T-helper 17 cell (primary cell): ENCODE measurements at regions not wholly inside any gene's neighbourhood (a gene's known extent, or its start where the extent isn't known, plus 50 kb on each side); places are given as distances from the start of the nearest gene placed in this dataset.
"Not testable (repeated sequence)": the region's sequence is repeated elsewhere in the genome, so short reads cannot be mapped to it uniquely, and the experiment has no call there.

Experiments
- ATAC-seq: fragments of 150-1000 bp; cut with Tn5 transposase; 2 replicates; pipeline ENCODE4 v1.10.0; 2021; ENCODE audit warnings: mild to moderate bottlenecking, moderate library complexity
- DNase-seq, 3 donors: peaks; one replicate each; pipeline versions ENCODE4 v3.0.0 to v3.0.0-alpha.2; 2020 to 2021
- H3K9me3 ChIP-seq: one replicate; pipeline ENCODE4 v1.7.0; 2013; ENCODE audit warnings: low read length, mild to moderate bottlenecking; ENCODE audit not compliant: control insufficient read depth, poor library complexity, severe bottlenecking
- H3K27ac Mint-ChIP-seq: one replicate; pipeline ENCODE4 v1.8.0; 2022; ENCODE audit warnings: mild to moderate bottlenecking, moderate library complexity, mixed read lengths
- H3K27me3 Mint-ChIP-seq: one replicate; pipeline ENCODE4 v1.8.0; 2022; ENCODE audit warnings: mixed read lengths
- H3K36me3 Mint-ChIP-seq: one replicate; pipeline ENCODE4 v1.8.0; 2022; ENCODE audit warnings: low read depth, mixed read lengths
- H3K4me1 Mint-ChIP-seq: one replicate; pipeline ENCODE4 v1.8.0; 2022; ENCODE audit warnings: mild to moderate bottlenecking, mixed read lengths
- H3K4me3 Mint-ChIP-seq: one replicate; pipeline ENCODE4 v1.8.0; 2022; ENCODE audit warnings: mild to moderate bottlenecking, moderate library complexity, mixed read lengths

DNA sequence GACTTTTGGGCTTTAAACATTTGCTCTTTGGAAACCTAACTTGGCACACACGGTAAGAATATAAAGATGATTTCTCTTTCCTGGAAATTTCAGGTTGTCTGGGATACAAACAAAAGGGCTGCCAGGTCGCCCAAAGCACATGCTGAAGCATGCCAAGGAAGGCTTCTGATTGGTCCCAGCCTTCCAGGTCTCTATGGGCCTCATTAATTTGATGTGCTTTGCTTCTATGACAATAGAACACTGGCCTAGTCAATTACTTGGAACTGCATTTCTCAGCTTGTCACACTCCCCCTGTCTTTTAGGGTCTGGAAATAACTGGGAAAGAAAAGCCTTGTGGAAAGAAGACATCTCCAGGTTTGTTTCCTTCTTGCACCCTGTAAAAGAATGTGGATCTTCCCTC lies 228.9 kb downstream of the ADCYAP1 start:
- ATAC-seq (no peak), DNase-seq (no peak)
- H3K9me3 ChIP-seq = peaks cover 2% of the 10 kb centered on the region
- Mint-ChIP-seq H3K4me3 (no peak overlapping the region), H3K27ac (no peak overlapping the region), H3K27me3 (no peaks in the 10 kb centered on the region), H3K4me1 (no peaks in the 10 kb centered on the region), H3K36me3 (no peaks in the 10 kb centered on the region)

GRCh38 chr18:1147730-1148129 lies 243.1 kb downstream of the ADCYAP1 start:
- Mint-ChIP-seq H3K27me3 (no peaks in the 10 kb centered on the region), H3K36me3 (peaks cover under 1% of the 10 kb centered on the region), H3K4me3 (no peak overlapping the region)

GRCh38 chr18:1149709-1150108 lies 245.0 kb downstream of the ADCYAP1 start:
- ATAC-seq (no peak), DNase-seq (no peak)
- Mint-ChIP-seq H3K27me3 (no peaks in the 10 kb centered on the region), H3K4me1 (no peaks in the 10 kb centered on the region), H3K4me3 (no peak overlapping the region), H3K27ac (no peak overlapping the region), H3K36me3 (no peaks in the 10 kb centered on the region)
- H3K9me3 ChIP-seq = no peaks in the 10 kb centered on the region

More at GRCh38 chr18:1147730-1148129, 243.1 kb downstream of the ADCYAP1 start:
- Mint-ChIP-seq H3K27ac (no peak overlapping the region), H3K4me1 (no peaks in the 10 kb centered on the region)
- H3K9me3 ChIP-seq = no peaks in the 10 kb centered on the region
- ATAC-seq (no peak), DNase-seq (no peak)

GRCh38 chr18:1150344-1150743 lies 245.7 kb downstream of the ADCYAP1 start:
- no peaks in the 10 kb centered on the region for H3K27me3 Mint-ChIP-seq
- no peaks in the 10 kb centered on the region for H3K9me3 ChIP-seq
- no peak overlapping the region for H3K27ac Mint-ChIP-seq
- H3K4me3 Mint-ChIP-seq = no peak overlapping the region
- DNase-seq = no peak
- no peaks in the 10 kb centered on the region for H3K36me3 Mint-ChIP-seq
- no peak for ATAC-seq
- H3K4me1 Mint-ChIP-seq = no peaks in the 10 kb centered on the region

- not testable (repeated sequence) for H3K36me3 Mint-ChIP-seq, H3K4me1 Mint-ChIP-seq, H3K9me3 ChIP-seq, H3K27me3 Mint-ChIP-seq, H3K4me3 Mint-ChIP-seq, ATAC-seq, DNase-seq, H3K27ac Mint-ChIP-seq
These were observed 248.3 kb downstream of the ADCYAP1 start for GRCh38 chr18:1152958-1153357.

DNA sequence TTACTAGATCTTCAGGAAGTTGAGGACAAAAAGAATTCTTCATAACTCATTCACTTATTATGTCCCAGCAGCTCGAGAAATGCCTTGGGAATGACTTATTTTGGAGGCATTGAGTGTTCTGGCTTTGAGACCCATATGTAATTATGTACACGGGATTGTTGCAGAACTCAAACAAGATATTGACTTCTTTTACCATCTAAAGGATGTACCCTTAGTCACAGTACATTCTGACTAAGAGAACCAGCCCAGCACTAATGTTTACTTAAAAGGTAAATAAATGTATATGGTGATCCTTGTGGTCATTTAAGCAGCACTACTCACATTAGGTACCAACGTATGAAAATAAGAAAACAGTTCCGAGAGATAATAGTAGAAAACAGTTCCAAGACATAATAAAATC lies 268.9 kb downstream of the ADCYAP1 start:
- no peaks in the 10 kb centered on the region for H3K4me1 Mint-ChIP-seq
- no peak for DNase-seq
- no peak overlapping the region for H3K4me3 Mint-ChIP-seq
- H3K36me3 Mint-ChIP-seq = no peaks in the 10 kb centered on the region
- H3K27me3 Mint-ChIP-seq = no peaks in the 10 kb centered on the region
- no peaks in the 10 kb centered on the region for H3K9me3 ChIP-seq
- no peak for ATAC-seq
- H3K27ac Mint-ChIP-seq = no peak overlapping the region

GRCh38 chr18:1177232-1177631 lies 272.6 kb downstream of the ADCYAP1 start:
- H3K4me3 Mint-ChIP-seq = no peak overlapping the region
- DNase-seq = no peak
- no peak overlapping the region for H3K27ac Mint-ChIP-seq
- ATAC-seq = no peak
- no peaks in the 10 kb centered on the region for H3K27me3 Mint-ChIP-seq
- no peaks in the 10 kb centered on the region for H3K36me3 Mint-ChIP-seq
- no peaks in the 10 kb centered on the region for H3K9me3 ChIP-seq
- H3K4me1 Mint-ChIP-seq = no peaks in the 10 kb centered on the region

GRCh38 chr18:1191341-1191740 lies 286.7 kb downstream of the ADCYAP1 start:
- no peak overlapping the region for H3K27ac Mint-ChIP-seq
- DNase-seq (no peak), ATAC-seq (no peak)
- H3K36me3 Mint-ChIP-seq = no peaks in the 10 kb centered on the region
- no peaks in the 10 kb centered on the region for H3K4me1 Mint-ChIP-seq
- no peaks in the 10 kb centered on the region for H3K27me3 Mint-ChIP-seq
- H3K9me3 ChIP-seq = no peaks in the 10 kb centered on the region
- no peak overlapping the region for H3K4me3 Mint-ChIP-seq

DNA sequence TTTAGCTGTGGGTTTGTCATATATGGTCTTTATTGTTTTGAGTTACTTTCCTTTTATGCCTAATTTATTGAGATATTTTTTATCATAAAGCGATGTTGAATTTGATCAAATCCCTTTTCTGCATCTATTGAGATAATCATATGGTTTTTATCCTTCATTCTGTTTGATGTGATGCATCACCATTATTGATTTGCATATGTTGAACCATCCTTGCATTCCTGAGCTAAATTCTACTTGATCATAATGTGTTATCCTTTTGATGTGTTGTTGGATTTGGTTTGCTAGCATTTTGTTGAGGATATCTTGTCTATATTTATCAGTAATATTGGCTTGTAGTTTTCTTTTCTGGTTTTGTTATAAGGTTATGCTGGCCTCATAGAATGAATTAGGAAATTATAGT lies 308.5 kb downstream of the ADCYAP1 start:
- no peaks in the 10 kb centered on the region for H3K9me3 ChIP-seq
- Mint-ChIP-seq H3K27me3 (no peaks in the 10 kb centered on the region), H3K36me3 (no peaks in the 10 kb centered on the region), H3K4me3 (no peak overlapping the region), H3K4me1 (no peaks in the 10 kb centered on the region), H3K27ac (no peak overlapping the region)
- no peak for ATAC-seq
- DNase-seq = no peak

DNA sequence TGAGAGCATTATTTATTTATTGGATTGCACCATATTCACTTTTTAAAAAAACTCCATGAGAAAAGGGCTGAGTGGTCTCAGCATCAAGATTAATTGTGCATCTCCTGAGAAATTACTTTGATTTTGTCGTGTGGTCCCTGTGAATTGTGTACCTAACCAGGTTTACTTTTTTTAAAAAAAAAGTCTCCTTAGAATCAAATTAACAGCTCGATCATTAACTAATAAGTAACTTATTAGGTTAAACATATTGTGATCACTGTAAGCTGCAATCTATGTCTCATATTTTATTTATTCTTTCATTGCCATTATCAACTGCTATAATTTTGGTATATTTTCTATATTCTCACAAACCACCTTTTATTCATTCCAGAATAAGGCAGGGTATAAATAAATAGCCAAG lies 318.2 kb downstream of the ADCYAP1 start:
- no peak overlapping the region for H3K27ac Mint-ChIP-seq
- no peaks in the 10 kb centered on the region for H3K36me3 Mint-ChIP-seq
- no peaks in the 10 kb centered on the region for H3K9me3 ChIP-seq
- H3K4me1 Mint-ChIP-seq = no peaks in the 10 kb centered on the region
- no peak overlapping the region for H3K4me3 Mint-ChIP-seq
- no peaks in the 10 kb centered on the region for H3K27me3 Mint-ChIP-seq
- ATAC-seq (no peak), DNase-seq (no peak)

DNA sequence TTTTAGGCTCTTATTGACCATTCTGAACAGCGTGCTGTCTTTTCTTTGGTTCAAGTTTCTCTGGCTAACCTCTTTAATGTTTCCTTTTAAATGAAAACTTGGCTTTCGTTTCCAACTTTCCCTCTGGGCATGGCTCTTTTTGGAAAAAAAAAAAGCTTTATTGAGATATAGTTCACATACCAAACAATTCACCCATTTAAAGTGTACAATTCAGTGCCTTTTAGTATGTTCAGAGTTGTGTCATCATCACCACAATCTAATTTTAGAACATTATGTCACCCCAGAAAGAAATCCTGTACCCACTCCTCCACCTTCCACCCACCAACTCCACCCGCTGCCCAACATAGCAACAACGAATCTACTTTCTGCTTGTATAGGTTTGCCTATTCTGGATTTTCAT lies 322.4 kb downstream of the ADCYAP1 start:
- no peak for ATAC-seq
- no peaks in the 10 kb centered on the region for H3K4me1 Mint-ChIP-seq
- no peaks in the 10 kb centered on the region for H3K9me3 ChIP-seq
- no peak for DNase-seq
- no peaks in the 10 kb centered on the region for H3K27me3 Mint-ChIP-seq
- H3K27ac Mint-ChIP-seq = no peak overlapping the region
- H3K4me3 Mint-ChIP-seq = no peak overlapping the region
- H3K36me3 Mint-ChIP-seq = no peaks in the 10 kb centered on the region

GRCh38 chr18:1229634-1230033 lies 325.0 kb downstream of the ADCYAP1 start:
- ATAC-seq (no peak), DNase-seq (no peak)
- Mint-ChIP-seq H3K4me3 (no peak overlapping the region), H3K27me3 (no peaks in the 10 kb centered on the region), H3K36me3 (no peaks in the 10 kb centered on the region), H3K27ac (no peak overlapping the region), H3K4me1 (no peaks in the 10 kb centered on the region)
- no peaks in the 10 kb centered on the region for H3K9me3 ChIP-seq

GRCh38 chr18:1232867-1233266 lies 328.2 kb downstream of the ADCYAP1 start:
- H3K27me3 Mint-ChIP-seq = no peaks in the 10 kb centered on the region
- no peaks in the 10 kb centered on the region for H3K4me1 Mint-ChIP-seq
- H3K4me3 Mint-ChIP-seq = no peak overlapping the region
- DNase-seq (no peak), ATAC-seq (no peak)
- H3K27ac Mint-ChIP-seq = no peak overlapping the region
- H3K36me3 Mint-ChIP-seq = no peaks in the 10 kb centered on the region
- H3K9me3 ChIP-seq = no peaks in the 10 kb centered on the region

- peaks cover 3% of the 10 kb centered on the region for H3K9me3 ChIP-seq
- no peaks in the 10 kb centered on the region for H3K27me3 Mint-ChIP-seq
- no peak overlapping the region for H3K4me3 Mint-ChIP-seq
- H3K36me3 Mint-ChIP-seq = no peaks in the 10 kb centered on the region
- no peak overlapping the region for H3K27ac Mint-ChIP-seq
- DNase-seq (no peak), ATAC-seq (no peak)
- no peaks in the 10 kb centered on the region for H3K4me1 Mint-ChIP-seq
These were observed 336.0 kb downstream of the ADCYAP1 start for GRCh38 chr18:1240701-1241100.
